Erythroblast (primary cell): ENCODE measurements at regions not wholly inside any gene's neighbourhood (a gene's known extent, or its start where the extent isn't known, plus 50 kb on each side); places are given as distances from the start of the nearest gene placed in this dataset.

Experiments used
- DNase-seq, 2 experiments: peaks; one replicate each; lab custom pipeline; 2025; lab: John Stamatoyannopoulos, UW
- GATA1 ChIP-seq: IDR thresholded peaks from 2 replicates; pipeline ENCODE4 v1.6.1; 2011; ENCODE audit warnings: low read depth, mild to moderate bottlenecking, control low read depth, low read length, moderate library complexity
- POLR2A ChIP-seq: IDR thresholded peaks from 2 replicates; pipeline ENCODE4 v1.6.1; 2011; ENCODE audit warnings: mild to moderate bottlenecking, low read length

DNA sequence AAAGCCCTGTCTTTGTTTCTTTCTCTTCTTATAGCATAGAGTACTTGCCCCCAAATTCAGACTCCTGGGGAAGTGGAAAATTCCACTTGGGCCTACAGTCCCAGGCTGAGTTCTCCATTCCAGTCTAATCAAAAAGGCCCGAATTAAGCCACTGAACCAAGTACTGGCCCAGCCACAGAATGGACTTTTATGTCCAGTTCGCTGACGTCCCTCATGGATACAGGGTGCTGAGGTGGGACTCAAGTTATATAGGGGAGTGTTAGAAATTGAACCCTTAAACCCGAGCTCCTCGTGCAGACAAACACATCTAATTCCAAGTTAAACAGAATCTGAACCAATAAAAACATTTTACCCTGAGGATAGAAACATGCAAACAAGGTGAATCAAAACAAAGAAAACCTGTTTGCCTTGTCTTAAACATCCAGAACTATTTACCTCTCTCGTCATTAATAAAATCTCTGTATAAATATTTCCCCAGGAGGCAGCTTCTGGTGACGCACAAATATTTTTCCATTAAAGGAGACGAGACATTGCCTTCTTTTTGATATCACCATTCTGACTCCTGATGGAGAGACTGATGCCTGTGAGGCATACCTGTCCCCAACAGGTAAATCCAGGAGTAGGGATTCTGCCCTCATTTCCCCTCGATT is 136.8 kb upstream of the ARL4C start:
- DNase-seq, result no peak
- TF ChIP-seq GATA1 (no peak), POLR2A (no peak)

DNA sequence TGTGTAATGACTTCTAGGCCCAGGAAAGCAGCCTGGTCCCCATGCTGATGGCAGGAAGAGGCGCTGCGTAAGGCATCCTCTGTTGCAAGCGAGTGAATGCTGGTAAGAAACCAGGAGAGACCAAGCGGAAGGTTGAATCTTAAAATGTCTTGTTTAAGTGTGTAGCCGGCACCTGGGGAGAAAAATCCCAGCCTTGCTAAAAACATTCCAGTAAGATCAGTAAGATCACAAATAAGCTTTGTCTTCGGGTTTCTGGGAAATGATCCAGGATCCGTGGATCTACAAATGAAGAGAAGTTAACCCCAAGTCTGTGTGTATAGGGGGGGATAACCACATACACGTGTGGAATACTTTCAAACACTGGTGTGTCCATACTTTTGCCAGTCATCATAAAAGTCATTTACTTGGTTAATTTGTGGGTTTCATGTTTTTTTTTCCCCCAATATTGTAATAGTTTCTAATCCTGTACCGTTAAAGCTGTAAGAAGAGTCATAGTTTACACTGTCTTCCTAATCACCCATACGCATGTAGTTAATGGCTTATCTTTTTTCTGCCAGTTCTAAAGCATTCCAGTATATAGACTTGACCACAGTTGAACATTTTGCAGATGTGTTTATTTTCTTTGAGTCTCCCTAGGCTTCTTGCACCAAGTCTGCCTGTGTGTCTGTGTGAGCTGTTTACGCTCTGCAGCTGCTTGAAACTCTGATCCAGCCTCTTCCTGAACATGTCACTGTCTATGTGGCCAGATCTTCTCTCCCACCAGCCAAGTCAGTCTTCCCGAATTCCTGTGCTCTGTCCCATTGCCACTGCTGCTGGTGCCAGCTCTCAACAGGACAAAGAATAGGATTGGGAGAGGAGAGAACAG is 135.9 kb upstream of the ARL4C start:
- DNase-seq, result no peak
- TF ChIP-seq GATA1 (no peak), POLR2A (no peak)

DNA sequence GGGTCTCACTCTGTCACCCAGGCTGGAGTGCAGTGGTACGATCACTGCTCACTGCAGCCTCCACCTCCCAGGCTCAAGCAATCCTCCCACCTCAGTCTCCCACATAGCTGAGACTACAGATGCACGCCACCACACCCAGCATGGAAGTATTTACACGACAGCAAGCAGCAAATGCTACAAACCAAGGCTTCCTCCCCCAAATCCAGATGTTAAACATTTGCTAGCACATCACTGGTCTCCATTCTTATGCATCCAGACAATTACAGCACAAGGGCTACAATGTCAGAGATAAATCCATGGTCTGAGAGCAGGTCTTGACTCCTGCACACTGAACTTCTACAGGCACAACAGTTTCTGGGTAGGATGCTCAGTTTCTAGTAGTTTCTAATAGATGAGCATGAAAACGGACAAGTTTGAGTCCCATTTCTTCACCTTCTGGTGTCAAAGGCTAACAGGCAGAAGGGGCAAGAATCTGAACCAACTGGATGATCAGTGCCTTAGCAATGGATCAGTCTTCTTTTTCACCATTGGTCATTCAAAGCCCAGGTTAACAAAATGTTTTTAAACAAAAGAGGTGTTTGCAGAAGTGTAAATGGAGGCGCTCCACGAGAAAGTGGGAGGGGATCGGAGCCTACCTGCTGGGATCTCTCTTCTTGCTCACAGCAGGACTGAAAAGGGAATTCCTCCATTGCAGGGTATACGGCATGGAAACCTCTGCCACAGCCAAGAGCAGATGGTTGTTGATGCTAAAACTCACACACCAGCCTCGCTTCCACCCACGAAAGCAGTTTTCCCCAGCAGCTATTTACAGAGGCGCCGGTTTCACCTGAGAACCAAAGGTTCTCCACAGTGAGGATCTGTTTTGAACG is 135.0 kb upstream of the ARL4C start:
- TF ChIP-seq GATA1, result no peak
- TF ChIP-seq POLR2A, result no peak
- no peak for DNase-seq

DNA sequence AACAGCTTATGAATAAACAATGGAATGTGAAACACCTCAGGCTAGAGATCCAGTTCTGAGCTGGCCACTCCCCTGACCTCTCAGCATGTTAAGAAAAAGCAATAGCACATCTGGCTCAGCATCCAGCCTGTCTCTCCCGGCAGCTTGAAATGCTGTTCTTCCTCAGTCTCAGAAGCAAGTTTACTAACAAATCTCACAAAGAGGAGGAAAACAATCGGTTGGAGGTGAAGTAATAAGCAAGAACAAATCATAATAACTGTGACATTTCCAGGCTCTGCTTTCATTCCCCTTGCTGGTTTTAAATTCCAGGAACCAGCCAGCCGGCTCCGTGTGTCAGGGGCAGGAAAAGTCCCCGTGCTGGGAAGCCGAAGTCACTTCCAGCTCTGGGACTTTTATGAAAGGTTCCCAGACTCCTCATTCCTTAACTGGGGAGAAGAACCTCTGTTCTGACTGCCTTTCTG is 133.9 kb upstream of the ARL4C start:
- no peak for DNase-seq
- TF ChIP-seq POLR2A (no peak), GATA1 (no peak)

DNA sequence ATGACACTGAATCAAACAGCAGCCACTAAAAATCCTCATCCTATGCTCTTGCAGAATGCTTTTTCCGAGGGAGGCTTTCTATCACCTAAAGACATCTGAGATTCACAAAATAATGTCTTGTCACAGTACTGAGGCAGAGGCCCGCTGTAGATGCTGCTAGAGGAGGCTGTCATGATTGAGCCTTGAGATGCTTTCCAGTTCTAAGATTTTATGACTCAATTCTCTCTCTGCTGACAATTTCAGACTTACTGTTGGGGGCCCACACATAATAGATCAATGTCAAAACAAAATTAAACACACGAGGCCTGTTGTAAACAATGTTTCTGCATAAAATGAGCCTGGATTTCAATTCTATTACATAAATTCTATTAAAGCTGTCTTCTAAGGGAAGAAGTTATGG is 132.7 kb upstream of the ARL4C start:
- TF ChIP-seq POLR2A (no peak), GATA1 (no peak)

DNA sequence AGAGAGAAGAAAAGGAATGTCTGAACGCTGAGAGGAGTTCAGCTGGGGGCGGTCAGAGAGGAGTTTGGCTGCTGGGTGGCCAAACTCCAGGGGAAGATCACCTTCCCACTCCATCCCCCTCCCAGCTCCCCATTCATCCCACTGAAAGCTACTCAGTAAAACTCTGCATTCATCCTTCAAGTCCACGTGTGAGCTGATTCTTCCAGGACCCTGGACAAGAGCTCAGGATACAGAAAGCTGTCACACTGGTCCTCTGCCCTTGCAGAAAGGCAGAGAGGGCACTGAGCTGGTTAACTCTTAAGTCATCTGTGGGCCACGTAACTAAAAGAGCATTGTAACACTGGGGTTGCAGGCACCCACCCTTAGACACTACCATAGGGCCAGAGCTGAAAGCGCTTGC is 132.1 kb upstream of the ARL4C start:
- DNase-seq, result no peak
- no peak for TF ChIP-seq POLR2A
- no peak for TF ChIP-seq GATA1

More for the DNA sequence above, 132.7 kb upstream of the ARL4C start:
- DNase-seq, result no peak

DNA sequence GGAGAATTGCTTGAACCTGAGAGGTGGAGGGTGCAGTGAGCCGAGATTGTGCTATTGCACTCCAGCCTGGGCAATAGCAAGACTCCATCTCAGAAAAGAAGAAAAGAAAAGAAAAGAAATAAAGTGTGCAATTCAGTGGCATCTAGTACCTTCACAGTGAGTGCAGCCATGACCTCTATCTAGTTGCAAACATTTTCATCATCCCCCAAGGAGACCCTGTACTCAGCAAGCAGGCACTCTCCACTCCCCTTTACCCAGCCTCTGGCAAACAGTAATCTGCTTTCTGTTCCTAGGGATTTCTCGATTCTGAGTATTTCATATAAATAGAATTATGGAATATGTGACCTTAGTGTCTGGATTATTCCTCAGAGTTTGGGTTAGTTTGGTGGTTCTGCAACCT is 130.4 kb upstream of the ARL4C start:
- TF ChIP-seq POLR2A, result no peak
- DNase-seq, result no peak

DNA sequence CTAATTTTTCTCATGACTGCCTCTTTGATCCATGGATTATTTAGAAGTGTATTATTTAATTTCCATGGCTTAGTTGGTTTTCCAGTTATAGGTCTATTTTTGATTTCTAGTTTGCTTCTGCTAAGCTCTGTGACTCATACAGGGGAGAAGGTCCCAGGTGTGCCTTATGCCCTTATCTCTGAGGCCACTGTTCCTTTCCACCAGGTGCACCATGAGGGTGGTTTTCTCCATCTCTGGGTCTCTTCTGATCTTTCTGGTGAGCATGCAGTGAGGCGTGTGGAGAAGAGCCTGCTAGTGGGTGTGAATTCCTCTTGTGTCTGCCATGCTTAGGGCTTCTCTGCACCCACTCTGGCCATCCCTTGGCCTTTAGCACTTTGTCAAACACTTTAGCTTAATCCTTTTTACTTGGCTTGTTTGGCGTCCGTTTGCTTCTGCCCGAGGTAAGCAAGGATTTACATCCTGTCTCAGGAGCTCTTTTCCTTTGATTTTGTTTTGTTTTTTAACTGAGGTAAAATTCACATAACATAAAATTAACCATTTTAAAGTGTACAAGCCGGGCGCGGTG is 129.8 kb upstream of the ARL4C start:
- no peak for DNase-seq
- TF ChIP-seq POLR2A (no peak), GATA1 (no peak)

DNA sequence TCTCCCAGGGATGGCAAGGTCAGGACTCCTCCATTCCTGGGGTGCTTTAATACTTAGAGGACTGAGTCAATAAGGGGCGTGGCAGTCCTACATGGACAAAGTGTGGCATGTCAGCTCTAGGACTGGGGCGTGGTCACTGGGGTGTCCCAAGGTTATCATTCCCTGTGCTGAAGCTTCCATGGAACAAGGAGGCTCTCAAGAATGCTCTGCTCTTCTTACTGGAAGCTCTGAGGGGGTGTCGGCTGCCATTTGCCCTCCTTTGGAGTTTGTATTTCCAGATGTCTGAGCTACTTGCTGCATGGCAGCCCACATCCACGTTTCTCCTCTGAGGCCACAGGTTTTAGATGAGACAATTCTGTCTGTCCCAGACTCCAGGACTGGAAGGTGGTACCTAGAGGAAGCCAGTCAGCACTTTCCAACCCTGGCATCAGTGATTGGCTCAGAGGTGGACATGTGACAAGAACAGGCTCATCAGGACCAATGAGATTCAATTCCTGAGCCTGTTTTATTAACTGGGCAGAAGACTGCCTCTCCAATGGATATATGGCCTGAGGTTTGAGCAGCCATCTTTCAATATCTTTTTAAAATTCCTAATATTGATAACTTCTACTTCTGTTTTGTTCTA is 128.9 kb upstream of the ARL4C start:
- no peak for DNase-seq
- TF ChIP-seq POLR2A (no peak), GATA1 (no peak)

DNA sequence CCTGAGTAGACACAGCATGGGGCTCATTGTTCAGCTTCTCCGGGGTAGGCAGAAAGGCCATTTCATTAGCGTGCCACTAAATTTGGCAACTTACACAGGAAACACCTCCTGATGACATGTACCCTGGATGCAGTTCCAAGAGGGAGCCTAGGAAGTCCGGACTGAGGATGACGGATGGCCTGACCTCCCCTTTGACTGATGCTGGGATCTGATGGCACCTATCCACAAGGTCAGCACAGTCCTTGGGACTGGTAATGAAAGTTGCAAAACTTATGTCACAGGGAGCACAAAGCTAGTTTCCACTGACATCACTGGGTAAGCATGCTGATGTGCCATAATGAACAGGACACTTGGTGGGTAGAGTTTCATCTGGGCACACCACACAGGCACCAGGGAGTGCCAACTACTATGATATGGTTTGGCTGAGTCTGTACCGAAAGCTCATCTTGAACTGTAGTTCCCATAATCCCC is 126.7 kb upstream of the ARL4C start:
- DNase-seq, result no peak
- TF ChIP-seq GATA1 (no peak), POLR2A (no peak)

DNA sequence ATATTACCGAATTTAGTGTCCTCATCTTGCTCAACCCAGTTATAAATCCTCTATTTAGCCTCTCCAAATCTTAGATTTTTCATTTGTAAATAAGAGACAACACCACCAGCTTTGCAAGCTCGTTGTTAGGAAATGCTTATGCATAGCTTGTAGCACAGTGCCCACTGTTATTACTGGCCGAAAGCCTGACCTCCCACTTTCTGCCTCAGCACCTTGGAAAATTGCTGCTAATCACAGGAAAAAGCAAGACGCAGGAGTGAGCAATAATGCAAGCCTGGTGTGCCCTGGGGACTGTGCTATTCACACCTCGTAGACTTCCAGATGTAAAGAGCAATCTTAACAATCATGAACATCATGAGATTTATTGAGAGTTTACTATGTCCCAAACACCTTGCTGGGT is 124.2 kb upstream of the ARL4C start:
- TF ChIP-seq GATA1, result no peak
- TF ChIP-seq POLR2A, result no peak

DNA sequence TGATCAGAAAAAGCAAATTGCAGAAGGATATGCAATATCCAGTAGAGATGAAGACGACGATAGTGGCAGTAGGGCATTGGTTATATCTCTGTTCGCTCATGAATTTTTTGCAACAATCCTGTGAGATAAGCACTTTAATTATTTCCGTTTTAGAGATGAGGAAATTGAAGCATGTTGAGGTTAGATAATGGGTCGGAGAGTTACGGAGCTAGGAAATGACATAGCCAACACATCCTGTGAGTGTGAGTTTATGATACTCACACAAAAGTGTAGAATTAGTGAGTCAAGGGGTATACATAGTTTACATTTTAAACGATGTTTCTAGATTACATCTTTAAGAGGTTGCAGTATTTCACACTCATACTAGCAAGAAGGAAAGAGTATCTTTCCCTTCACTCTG is 123.1 kb upstream of the ARL4C start:
- DNase-seq, result no peak
- no peak for TF ChIP-seq GATA1
- no peak for TF ChIP-seq POLR2A

More for the DNA sequence above, 124.2 kb upstream of the ARL4C start:
- no peak for DNase-seq

DNA sequence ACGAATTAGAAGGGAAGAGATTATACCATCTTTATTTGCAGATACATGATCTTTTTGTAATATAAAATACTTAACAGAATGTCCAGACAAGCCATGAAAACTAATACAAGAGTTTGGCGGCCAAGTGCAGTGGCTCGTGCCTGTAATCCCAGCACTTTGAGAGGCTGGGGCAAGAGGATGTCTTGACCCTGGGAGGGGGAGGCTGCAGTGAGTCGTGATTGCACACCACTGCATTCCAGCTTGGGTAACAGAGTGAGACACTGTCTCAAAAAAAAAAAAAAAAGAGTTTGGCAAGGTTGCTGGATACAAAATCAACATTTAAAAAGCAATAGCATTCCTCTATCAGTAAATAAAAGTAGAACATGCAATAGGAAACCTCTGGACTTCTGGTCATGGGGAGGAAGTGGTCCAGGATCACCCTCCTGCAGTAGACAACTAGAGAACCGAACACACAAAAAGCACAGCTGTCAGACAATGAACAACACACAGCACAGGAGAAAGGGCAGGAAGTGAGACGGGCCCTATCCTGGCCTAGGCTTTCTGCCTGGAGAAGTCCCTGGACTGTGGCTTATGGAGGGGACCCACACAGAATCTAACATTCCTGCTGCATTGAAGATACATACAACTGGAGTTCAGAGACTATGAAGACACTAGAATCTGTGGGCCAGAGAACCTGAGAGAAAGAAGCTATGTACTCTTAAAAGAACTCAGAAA is 118.9 kb upstream of the ARL4C start:
- no peak for DNase-seq
- no peak for TF ChIP-seq GATA1
- no peak for TF ChIP-seq POLR2A
